CD4-positive, alpha-beta T cell treated with Interleukin-17A for 1 hour (primary cell): ENCODE measurements at regions not wholly inside any gene's neighbourhood (a gene's known extent, or its start where the extent isn't known, plus 50 kb on each side); places are given as distances from the start of the nearest gene placed in this dataset.

ENCODE experiments used
- DNase-seq: peaks from one replicate; pipeline ENCODE4 v3.0.0-alpha.2; 2020

- peak; percentile 52 for DNase-seq
These were observed 51.7 kb downstream of the SCN11A start for GRCh38 chr3:39000008-39000450.

GRCh38 chr3:38998086-38998485 is 53.7 kb downstream of the SCN11A start:
- no peak for DNase-seq

- DNase-seq, result no peak
These were observed 55.6 kb downstream of the SCN11A start for GRCh38 chr3:38996193-38996592.

GRCh38 chr3:38994251-38994650 is 57.5 kb downstream of the SCN11A start:
- DNase-seq, result no peak

GRCh38 chr3:38992117-38992760 is 59.5 kb downstream of the SCN11A start:
- no peak for DNase-seq

GRCh38 chr3:38990621-38991020 is 61.1 kb downstream of the SCN11A start:
- DNase-seq, result no peak

GRCh38 chr3:38989917-38990510 is 61.7 kb downstream of the SCN11A start:
- DNase-seq, result no peak

- DNase-seq, result no peak
These were observed 62.8 kb downstream of the SCN11A start for GRCh38 chr3:38988955-38989354.

GRCh38 chr3:38987456-38987855 is 64.3 kb downstream of the SCN11A start:
- no peak for DNase-seq

- DNase-seq, result no peak
These were observed 64.8 kb downstream of the SCN11A start for GRCh38 chr3:38986901-38987300.

GRCh38 chr3:38985981-38986380 is 65.8 kb downstream of the SCN11A start:
- no peak for DNase-seq

- no peak for DNase-seq
These were observed 66.2 kb downstream of the SCN11A start for GRCh38 chr3:38985581-38985980.

- DNase-seq, result no peak
These were observed 67.0 kb downstream of the SCN11A start for GRCh38 chr3:38984731-38985130.

GRCh38 chr3:38984110-38984509 is 67.6 kb downstream of the SCN11A start:
- no peak for DNase-seq

- no peak for DNase-seq
These were observed 70.8 kb downstream of the SCN11A start for GRCh38 chr3:38980938-38981337.

GRCh38 chr3:38978729-38979128 is 73.0 kb downstream of the SCN11A start:
- no peak for DNase-seq

GRCh38 chr3:38970851-38971638 is 80.7 kb downstream of the SCN11A start:
- DNase-seq, result no peak

GRCh38 chr3:38969317-38970235 is 82.2 kb downstream of the SCN11A start:
- DNase-seq, result no peak

- no peak for DNase-seq
These were observed 82.9 kb downstream of the SCN11A start for GRCh38 chr3:38968891-38969290.

- no peak for DNase-seq
These were observed 83.3 kb downstream of the SCN11A start for GRCh38 chr3:38968403-38968802.

- DNase-seq, result no peak
These were observed 84.1 kb downstream of the SCN11A start for GRCh38 chr3:38967693-38967989.

GRCh38 chr3:38966811-38967692 is 84.7 kb downstream of the SCN11A start:
- DNase-seq, result no peak
